ENCODE measurements at regions not wholly inside any gene's neighbourhood (a gene's known extent, or its start where the extent isn't known, plus 50 kb on each side); places are given as distances from the start of the nearest gene placed in this dataset.

GRCh38 chr2:105545730-105546627 is 147.1 kb upstream of the FHL2 start (continued):
- TF ChIP-seq BHLHE40 (IDR thresholded peaks at IDR 0.05; ENCODE audit: low read depth, low read length), result no peak

GRCh38 chr2:105544591-105545377 is 145.9 kb upstream of the FHL2 start:
- no peak overlapping the region for H2AFZ ChIP-seq (replicated peaks; ENCODE audit: low read length, poor library complexity)
- H3K4me2 ChIP-seq (ENCODE audit: low read depth, low read length), result no peak overlapping the region
- H4K20me1 ChIP-seq (ENCODE audit: insufficient read depth, low read length), result no peaks in the 10 kb centered on the region
- no peaks in the 10 kb centered on the region for H3K79me1 ChIP-seq (ENCODE audit: low read depth in 1 of 2, low read length in 2 of 2)
- TF ChIP-seq MXI1 (IDR thresholded peaks at IDR 0.05; ENCODE audit: borderline replicate concordance, low read depth, low read length) (no peak), MAFK (IDR thresholded peaks at IDR 0.05; ENCODE audit: low read depth, low read length) (peak; percentile 92), SMC3 (IDR thresholded peaks at IDR 0.05; ENCODE audit: low read depth, low read length) (no peak), BHLHE40 (IDR thresholded peaks at IDR 0.05; ENCODE audit: low read depth, low read length) (no peak)
- TF ChIP-seq, protein P1, sequence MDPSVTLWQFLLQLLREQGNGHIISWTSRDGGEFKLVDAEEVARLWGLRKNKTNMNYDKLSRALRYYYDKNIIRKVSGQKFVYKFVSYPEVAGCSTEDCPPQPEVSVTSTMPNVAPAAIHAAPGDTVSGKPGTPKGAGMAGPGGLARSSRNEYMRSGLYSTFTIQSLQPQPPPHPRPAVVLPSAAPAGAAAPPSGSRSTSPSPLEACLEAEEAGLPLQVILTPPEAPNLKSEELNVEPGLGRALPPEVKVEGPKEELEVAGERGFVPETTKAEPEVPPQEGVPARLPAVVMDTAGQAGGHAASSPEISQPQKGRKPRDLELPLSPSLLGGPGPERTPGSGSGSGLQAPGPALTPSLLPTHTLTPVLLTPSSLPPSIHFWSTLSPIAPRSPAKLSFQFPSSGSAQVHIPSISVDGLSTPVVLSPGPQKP (IDR thresholded peaks at IDR 0.05; ENCODE audit: borderline replicate concordance, low read depth, low read length), result no peak
- no peak overlapping the region for H2AK9ac ChIP-seq (replicated peaks; ENCODE audit: low read depth, low read length, poor library complexity)
- H3K9me1 ChIP-seq (ENCODE audit: insufficient read depth, low read length), result no peaks in the 10 kb centered on the region; the same call in 1 of the 2 replicates
- H3K18ac ChIP-seq (ENCODE audit: low read depth, low read length), result no peak overlapping the region
- H3K4me1 ChIP-seq (ENCODE audit: control insufficient read depth, insufficient read depth, low read length), result no peaks in the 10 kb centered on the region
- no peaks in the 10 kb centered on the region for H3K9me3 ChIP-seq (ENCODE audit: control insufficient read depth, insufficient read depth, low read length)
- H2AK5ac ChIP-seq (ENCODE audit: low read depth, low read length), result no peak overlapping the region
- no peak overlapping the region for H3K23ac ChIP-seq (ENCODE audit: low read depth, low read length)
- no TSS peak for BruUV-seq (replicated peaks)
- no peak overlapping the region for H4K8ac ChIP-seq (ENCODE audit: low read depth in 2 of 2, low read length in 2 of 2)
- 60% methylated on average over 4 of the region's 12 CpGs; no CpG with 5 or more reads in 1 of the 2 experiments for WGBS, 2 experiments (ENCODE audit: extremely low coverage in 2 of 2, insufficient read length in 1 of 2)
- no peak overlapping the region for H3K56ac ChIP-seq (ENCODE audit: extremely low read depth, insufficient read depth, low read length)
- no peak overlapping the region for H2BK15ac ChIP-seq (ENCODE audit: low read depth, low read length)
- H2BK120ac ChIP-seq (ENCODE audit: low read depth, low read length), result no peak overlapping the region
- intact Hi-C loops (cut with micrococcal nuclease) (loop anchor here (1.0 kb wide), 2 partner anchors 199 to 430 kb away; no protein-coding TSS in a partner anchor), in situ Hi-C loops (cut with MboI; ENCODE audit: low sequenced_read_pairs) (no loop called here), dilution Hi-C loops (cut with HindIII; ENCODE audit: low sequenced_read_pairs, unreplicated experiment) (no loop called here)
- no peak overlapping the region for H4K5ac ChIP-seq (ENCODE audit: low read depth, low read length)
- no peak overlapping the region for H4K91ac ChIP-seq (ENCODE audit: insufficient read depth, low read depth, low read length)
- ChIA-PET CTCF (interaction anchor here (1.0 to 1.1 kb wide), 2 partner anchors 9 to 13 kb away, joined by 3 read pairs; no protein-coding TSS in a partner anchor), POLR2A (ENCODE audit: unreplicated experiment) (no interaction called here)
- no peak overlapping the region for H3K4me3 ChIP-seq (ENCODE audit: insufficient read depth, low read depth, low read length)
- H3K36me3 ChIP-seq (ENCODE audit: control insufficient read depth, insufficient read depth, low read length), result no peaks in the 10 kb centered on the region
- H3K27ac ChIP-seq (ENCODE audit: insufficient read depth, low read length), result no peak overlapping the region
- H2BK5ac ChIP-seq (ENCODE audit: low read depth, low read length, poor library complexity, severe bottlenecking), result no peak overlapping the region
- H3K9ac ChIP-seq (ENCODE audit: low read depth, low read length), result no peak overlapping the region
- peaks cover 36% of the 10 kb centered on the region for H3K27me3 ChIP-seq (ENCODE audit: control insufficient read depth, insufficient read depth, low read length)
- H3K14ac ChIP-seq (replicated peaks; ENCODE audit: low read depth, low read length), result no peak overlapping the region
- H2BK20ac ChIP-seq (ENCODE audit: low read depth, low read length), result no peak overlapping the region
- ATAC-seq (ENCODE audit: low read depth) (no peak), DNase-seq (no peak)
- H3K4ac ChIP-seq (ENCODE audit: low read depth, low read length), result no peak overlapping the region
